PC-3 (cell line): ENCODE measurements at regions not wholly inside any gene's neighbourhood (a gene's known extent, or its start where the extent isn't known, plus 50 kb on each side); places are given as distances from the start of the nearest gene placed in this dataset.

ENCODE experiments used
- EZH2 ChIP-seq: fragments of 300-600 bp; sonication (generic); IDR thresholded peaks from one replicate; pipeline ENCODE4 v1.6.1; 2017; ENCODE audit warnings: antibody characterized with exemption, mild to moderate bottlenecking, low read length; ENCODE audit not compliant: unreplicated experiment
- EZH2phosphoT487 ChIP-seq: fragments of 300-600 bp; sonication (generic); IDR thresholded peaks from 2 replicates; pipeline ENCODE4 v1.6.1; 2018; ENCODE audit warnings: mild to moderate bottlenecking, antibody characterized with exemption, low read length, borderline replicate concordance
- TF ChIP-seq, protein P1 (sequence below): fragments of 300-600 bp; sonication (generic); conservative IDR thresholded peaks from 2 replicates; pipeline ENCODE4 v1.5.1; 2017; ENCODE audit warnings: antibody characterized with exemption, low read depth, mild to moderate bottlenecking, low read length

DNA sequence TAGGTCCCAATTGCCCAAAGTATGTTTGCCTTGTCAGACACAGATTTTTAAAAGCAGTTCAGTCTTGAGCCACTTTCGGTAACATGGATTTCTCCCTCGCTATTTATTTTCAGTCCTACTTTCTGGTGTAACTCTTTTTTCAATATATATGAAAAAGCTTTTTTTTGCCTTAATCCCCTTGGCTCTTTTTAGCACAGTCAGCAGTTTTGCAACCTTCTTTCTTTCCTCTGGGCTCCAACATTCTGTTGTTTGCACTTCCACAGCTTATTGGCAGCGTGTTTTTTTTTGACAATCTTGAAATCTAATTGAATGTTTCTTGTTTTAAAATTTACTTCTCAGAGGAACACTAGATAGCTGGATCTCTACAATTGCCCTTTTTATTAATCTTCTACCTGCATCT lies 429.3 kb upstream of the NBEA start:
- TF ChIP-seq, protein P1, sequence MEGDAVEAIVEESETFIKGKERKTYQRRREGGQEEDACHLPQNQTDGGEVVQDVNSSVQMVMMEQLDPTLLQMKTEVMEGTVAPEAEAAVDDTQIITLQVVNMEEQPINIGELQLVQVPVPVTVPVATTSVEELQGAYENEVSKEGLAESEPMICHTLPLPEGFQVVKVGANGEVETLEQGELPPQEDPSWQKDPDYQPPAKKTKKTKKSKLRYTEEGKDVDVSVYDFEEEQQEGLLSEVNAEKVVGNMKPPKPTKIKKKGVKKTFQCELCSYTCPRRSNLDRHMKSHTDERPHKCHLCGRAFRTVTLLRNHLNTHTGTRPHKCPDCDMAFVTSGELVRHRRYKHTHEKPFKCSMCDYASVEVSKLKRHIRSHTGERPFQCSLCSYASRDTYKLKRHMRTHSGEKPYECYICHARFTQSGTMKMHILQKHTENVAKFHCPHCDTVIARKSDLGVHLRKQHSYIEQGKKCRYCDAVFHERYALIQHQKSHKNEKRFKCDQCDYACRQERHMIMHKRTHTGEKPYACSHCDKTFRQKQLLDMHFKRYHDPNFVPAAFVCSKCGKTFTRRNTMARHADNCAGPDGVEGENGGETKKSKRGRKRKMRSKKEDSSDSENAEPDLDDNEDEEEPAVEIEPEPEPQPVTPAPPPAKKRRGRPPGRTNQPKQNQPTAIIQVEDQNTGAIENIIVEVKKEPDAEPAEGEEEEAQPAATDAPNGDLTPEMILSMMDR = no peak
- TF ChIP-seq EZH2phosphoT487 = no peak
- TF ChIP-seq EZH2 = no peak
